ENCODE measurements at regions not wholly inside any gene's neighbourhood (a gene's known extent, or its start where the extent isn't known, plus 50 kb on each side); places are given as distances from the start of the nearest gene placed in this dataset.

GRCh38 chr7:4449263-4449662, 232.8 kb upstream of the FOXK1 start:
- Histone ChIP-seq H3K4me3 (no peak overlapping the region), H3K27ac (no peak overlapping the region)
- DNase-seq = no peak

GRCh38 chr7:4450483-4450882, 231.6 kb upstream of the FOXK1 start:
- Histone ChIP-seq H3K27ac (no peak overlapping the region), H3K4me1 (no peaks in the 10 kb centered on the region)
- no peak for TF ChIP-seq CTCF (IDR thresholded peaks at IDR 0.05)

More at GRCh38 chr7:4449263-4449662, 232.8 kb upstream of the FOXK1 start:
- H3K9ac ChIP-seq (ENCODE audit: low read depth in 2 of 2, low read length in 2 of 2) = no peak overlapping the region
- TF ChIP-seq CTCF (IDR thresholded peaks at IDR 0.05) = no peak
- no peaks in the 10 kb centered on the region for H3K27me3 ChIP-seq
- H3K4me1 ChIP-seq = no peaks in the 10 kb centered on the region
- no peaks in the 10 kb centered on the region for H3K36me3 ChIP-seq
- intact Hi-C loops (cut with DNase I) = no loop called here
- H3K9me3 ChIP-seq = no peaks in the 10 kb centered on the region

DNA sequence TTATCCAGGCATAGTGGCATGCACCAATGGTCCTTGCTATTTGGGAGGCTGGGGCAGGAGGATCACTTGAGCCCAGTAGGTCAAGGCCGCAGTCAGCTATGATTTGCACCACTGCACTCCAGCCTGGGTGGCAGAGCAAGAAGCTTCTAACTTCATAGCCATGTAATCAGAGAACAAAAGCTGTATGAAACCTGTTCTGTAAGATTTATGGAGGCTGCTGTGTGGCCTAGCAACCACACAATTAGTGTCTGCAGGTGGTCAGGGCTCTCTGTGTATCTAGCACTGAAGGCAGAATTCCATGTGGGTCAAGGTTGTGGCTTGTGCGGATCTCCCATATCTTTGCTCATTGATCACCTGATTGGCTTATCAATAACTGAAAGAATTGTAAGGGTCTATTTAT, 221.5 kb upstream of the FOXK1 start:
- no peaks in the 10 kb centered on the region for H3K27me3 ChIP-seq
- no peak overlapping the region for H3K9ac ChIP-seq (ENCODE audit: low read depth in 2 of 2, low read length in 2 of 2)
- DNase-seq = no peak
- intact Hi-C loops (cut with DNase I) = no loop called here
- H3K36me3 ChIP-seq = no peaks in the 10 kb centered on the region
- no peaks in the 10 kb centered on the region for H3K4me1 ChIP-seq
- H3K9me3 ChIP-seq = no peaks in the 10 kb centered on the region
- no peak overlapping the region for H3K4me3 ChIP-seq
- TF ChIP-seq CTCF (IDR thresholded peaks at IDR 0.05) = no peak
- H3K27ac ChIP-seq = no peak overlapping the region

More at GRCh38 chr7:4450483-4450882, 231.6 kb upstream of the FOXK1 start:
- no peak overlapping the region for H3K9ac ChIP-seq (ENCODE audit: low read depth in 2 of 2, low read length in 2 of 2)
- H3K27me3 ChIP-seq = no peaks in the 10 kb centered on the region
- H3K36me3 ChIP-seq = no peaks in the 10 kb centered on the region
- intact Hi-C loops (cut with DNase I) = no loop called here
- H3K9me3 ChIP-seq = no peaks in the 10 kb centered on the region
- H3K4me3 ChIP-seq = no peak overlapping the region
- DNase-seq = no peak

DNA sequence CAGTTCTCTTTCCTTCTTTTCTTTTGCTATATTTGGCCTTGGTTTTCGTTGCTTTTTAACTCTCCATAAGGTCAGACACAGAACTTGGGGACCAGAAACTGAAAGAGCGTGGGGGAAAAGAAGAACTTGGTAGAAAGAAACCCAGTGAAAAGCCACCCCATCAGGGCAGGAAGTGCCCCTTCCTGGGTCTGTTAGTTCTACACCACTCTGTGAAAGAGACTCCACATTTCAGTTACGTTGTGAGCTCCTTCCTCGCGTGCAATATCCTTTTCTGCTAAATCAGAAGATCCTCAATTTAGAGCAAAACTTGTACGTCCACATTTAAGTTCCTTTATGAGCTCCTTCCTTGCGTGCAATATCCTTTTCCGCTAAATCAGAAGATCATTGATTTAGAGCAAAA, 220.6 kb upstream of the FOXK1 start:
- no peaks in the 10 kb centered on the region for H3K9me3 ChIP-seq
- TF ChIP-seq CTCF (IDR thresholded peaks at IDR 0.05) = no peak
- no peaks in the 10 kb centered on the region for H3K36me3 ChIP-seq
- no peak for DNase-seq
- intact Hi-C loops (cut with DNase I) = no loop called here
- H3K27ac ChIP-seq = no peak overlapping the region
- H3K4me1 ChIP-seq = no peaks in the 10 kb centered on the region
- no peak overlapping the region for H3K9ac ChIP-seq (ENCODE audit: low read depth in 2 of 2, low read length in 2 of 2)
- no peaks in the 10 kb centered on the region for H3K27me3 ChIP-seq
- H3K4me3 ChIP-seq = no peak overlapping the region

DNA sequence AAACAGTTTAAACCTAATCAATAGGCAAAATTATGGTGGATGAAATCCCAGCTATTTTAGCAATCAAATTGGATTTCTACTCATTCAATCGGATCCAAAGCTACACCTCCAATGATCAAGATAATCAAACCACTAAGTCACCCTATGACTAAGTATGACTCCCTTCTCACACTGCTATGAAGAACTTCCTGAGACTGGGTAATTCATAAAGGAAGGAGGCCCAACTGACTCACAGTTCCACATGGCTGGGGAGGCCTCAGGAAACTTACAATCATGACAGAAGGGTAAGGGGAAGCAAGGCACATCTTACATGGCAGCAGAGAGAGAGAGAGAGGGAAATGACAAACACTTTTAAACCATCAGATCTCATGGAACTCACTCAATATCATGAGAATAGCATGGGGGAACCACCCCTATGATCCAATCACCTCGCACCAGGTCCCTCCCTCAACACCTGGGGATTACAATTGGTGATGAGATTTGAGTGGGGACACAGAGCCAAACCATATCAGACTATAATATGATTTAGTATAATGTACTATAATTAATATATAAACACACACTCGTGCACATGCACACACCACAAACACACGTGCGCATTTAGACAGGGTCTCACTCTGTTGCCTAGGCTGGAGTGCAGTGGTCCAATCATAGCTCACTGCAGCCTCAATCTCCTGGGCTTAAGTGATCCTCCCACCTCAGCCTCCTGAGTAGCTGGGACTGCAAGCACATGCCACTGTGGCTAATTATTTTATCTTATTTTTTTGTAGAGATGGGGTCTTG, 213.6 kb upstream of the FOXK1 start:
- H3K4me3 ChIP-seq = no peak overlapping the region
- no peaks in the 10 kb centered on the region for H3K36me3 ChIP-seq
- H3K9ac ChIP-seq (ENCODE audit: low read depth in 2 of 2, low read length in 2 of 2) = no peak overlapping the region
- TF ChIP-seq CTCF (IDR thresholded peaks at IDR 0.05) = no peak
- H3K27me3 ChIP-seq = no peaks in the 10 kb centered on the region
- H3K9me3 ChIP-seq = no peaks in the 10 kb centered on the region
- H3K4me1 ChIP-seq = no peaks in the 10 kb centered on the region
- no peak for DNase-seq
- intact Hi-C loops (cut with DNase I) = no loop called here
- H3K27ac ChIP-seq = no peak overlapping the region
